WI38 (cell line): ENCODE measurements at regions not wholly inside any gene's neighbourhood (a gene's known extent, or its start where the extent isn't known, plus 50 kb on each side); places are given as distances from the start of the nearest gene placed in this dataset.

Experiments
- H3K4me3 ChIP-seq: 2 replicates; pipeline ENCODE4 v1.5.1; 2011; ENCODE audit warnings: low read depth, mild to moderate bottlenecking, control low read depth, low read length
- CTCF ChIP-seq: IDR thresholded peaks from 2 replicates; pipeline ENCODE4 v1.5.1; 2012; ENCODE audit warnings: low read depth, mild to moderate bottlenecking, control low read depth, low read length

GRCh38 chr7:57398548-57398947, 51.4 kb upstream of the ZNF716 start:
- TF ChIP-seq CTCF = no peak

GRCh38 chr7:57399251-57399940, 50.6 kb upstream of the ZNF716 start:
- no peak for TF ChIP-seq CTCF
- H3K4me3 ChIP-seq = no peak overlapping the region

More at GRCh38 chr7:57398548-57398947, 51.4 kb upstream of the ZNF716 start:
- H3K4me3 ChIP-seq = no peak overlapping the region

- H3K4me3 ChIP-seq = no peak overlapping the region
- TF ChIP-seq CTCF = no peak
Observed at GRCh38 chr7:57399972-57400371, 50.0 kb upstream of the ZNF716 start.
